HG02798 (cell line): ENCODE measurements at regions not wholly inside any gene's neighbourhood (a gene's known extent, or its start where the extent isn't known, plus 50 kb on each side); places are given as distances from the start of the nearest gene placed in this dataset.

Experiments used
- ATAC-seq: cut with Tn5 transposase; IDR thresholded peaks from one replicate; pipeline ENCODE4 v1.9.1; 2021; ENCODE audit warnings: mild to moderate bottlenecking; ENCODE audit not compliant: unreplicated experiment, poor library complexity

DNA sequence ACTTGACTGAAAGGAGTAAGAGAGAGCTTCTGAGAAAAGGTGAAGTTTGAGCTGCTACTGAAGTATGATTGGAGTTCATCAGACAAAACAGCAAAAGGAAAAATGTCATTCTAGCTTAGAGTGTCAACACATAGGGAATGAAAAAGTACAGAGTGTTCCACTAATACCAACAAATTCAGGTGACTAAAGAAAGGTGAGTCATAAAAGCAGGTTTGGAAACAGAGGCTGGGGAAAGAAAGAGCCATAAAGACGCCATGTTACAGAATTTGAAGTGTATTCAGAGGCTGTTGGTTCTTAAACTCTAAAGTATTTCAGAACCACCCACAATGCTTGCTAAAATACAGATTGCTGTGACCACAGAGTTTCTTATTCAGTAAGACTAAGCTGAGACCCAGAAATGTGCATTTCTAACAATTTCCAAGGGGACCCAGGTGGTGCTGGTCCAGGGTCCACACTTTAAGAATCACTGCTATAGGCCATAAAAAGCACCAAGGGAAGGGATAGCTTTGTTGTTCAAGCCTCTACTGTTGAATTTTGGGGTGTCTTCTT is 143.1 kb downstream of the ELAPOR2 start:
- peak; percentile 41 for ATAC-seq

DNA sequence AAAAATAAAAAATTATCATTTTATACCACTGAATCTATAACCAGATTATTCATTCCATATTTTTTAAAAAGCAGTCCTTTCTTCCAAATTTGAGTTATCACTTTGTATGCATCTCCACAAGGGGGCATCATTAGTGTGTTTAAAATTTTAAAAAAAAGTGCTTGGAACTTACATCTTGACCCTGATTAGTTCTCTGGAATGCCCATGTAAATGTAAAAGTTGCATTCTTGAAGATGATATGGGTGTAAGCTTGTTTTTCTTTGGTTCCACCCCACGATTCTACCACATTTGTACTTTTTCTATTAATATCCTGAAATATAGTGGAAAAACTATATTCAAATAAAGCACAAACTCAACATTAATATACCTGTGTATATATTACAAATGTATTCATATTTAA is 144.9 kb downstream of the ELAPOR2 start:
- ATAC-seq: no peak
